Mesothelial cell of epicardium (in vitro differentiated cells): ENCODE measurements at regions not wholly inside any gene's neighbourhood (a gene's known extent, or its start where the extent isn't known, plus 50 kb on each side); places are given as distances from the start of the nearest gene placed in this dataset.

ENCODE experiments used
- DNase-seq, 2 experiments: peaks; one replicate each; pipeline ENCODE4 v3.0.0; 2021; ENCODE audit warnings: low spot score in 2 of 2; ENCODE audit not compliant: unreplicated experiment in 2 of 2
- H3K27ac Mint-ChIP-seq: 2 replicates; pipeline ENCODE4 v1.8.0; 2021; ENCODE audit warnings: mixed read lengths
- H3K27me3 Mint-ChIP-seq: 2 replicates; pipeline ENCODE4 v1.8.0; 2021; ENCODE audit warnings: low read depth, mixed read lengths
- H3K36me3 Mint-ChIP-seq: 2 replicates; pipeline ENCODE4 v1.8.0; 2021; ENCODE audit warnings: mixed read lengths
- H3K4me1 Mint-ChIP-seq: 2 replicates; pipeline ENCODE4 v1.8.0; 2021; ENCODE audit warnings: mixed read lengths
- H3K4me3 Mint-ChIP-seq: 2 replicates; pipeline ENCODE4 v1.8.0; 2021; ENCODE audit warnings: mild to moderate bottlenecking, moderate library complexity, mixed read lengths
- H3K9me3 Mint-ChIP-seq: 2 replicates; pipeline ENCODE4 v1.8.0; 2021; ENCODE audit warnings: mixed read lengths
- CTCF ChIP-seq: fragments of 200-600 bp; sonication (generic); IDR thresholded peaks from one replicate; pipeline ENCODE4 v1.5.0; 2021; ENCODE audit warnings: antibody characterized with exemption; ENCODE audit not compliant: unreplicated experiment

GRCh38 chr3:59549962-59550361 lies 500.1 kb upstream of the CFAP20DC start:
- H3K4me3 Mint-ChIP-seq: no peak overlapping the region
- H3K27ac Mint-ChIP-seq: no peak overlapping the region
- no peak for DNase-seq
- peaks cover 2% of the 10 kb centered on the region for H3K27me3 Mint-ChIP-seq
- no peak for TF ChIP-seq CTCF
- H3K9me3 Mint-ChIP-seq: no peaks in the 10 kb centered on the region
- H3K36me3 Mint-ChIP-seq: no peaks in the 10 kb centered on the region
- peaks cover 14% of the 10 kb centered on the region for H3K4me1 Mint-ChIP-seq

- no peak overlapping the region for H3K4me3 Mint-ChIP-seq
- no peaks in the 10 kb centered on the region for H3K27me3 Mint-ChIP-seq
- peaks cover 14% of the 10 kb centered on the region for H3K4me1 Mint-ChIP-seq
- H3K27ac Mint-ChIP-seq: no peak overlapping the region
- TF ChIP-seq CTCF: no peak
- no peaks in the 10 kb centered on the region for H3K9me3 Mint-ChIP-seq
- H3K36me3 Mint-ChIP-seq: no peaks in the 10 kb centered on the region
- DNase-seq: no peak
Measured at GRCh38 chr3:59547874-59548273, 498.0 kb upstream of the CFAP20DC start.

- Mint-ChIP-seq H3K4me1 (peaks cover 13% of the 10 kb centered on the region), H3K27ac (no peak overlapping the region), H3K9me3 (no peaks in the 10 kb centered on the region), H3K36me3 (no peaks in the 10 kb centered on the region), H3K27me3 (no peaks in the 10 kb centered on the region), H3K4me3 (no peak overlapping the region)
- DNase-seq: no peak
- no peak for TF ChIP-seq CTCF
Measured at GRCh38 chr3:59546522-59546921, 496.7 kb upstream of the CFAP20DC start.

GRCh38 chr3:59545374-59545773 lies 495.5 kb upstream of the CFAP20DC start:
- Mint-ChIP-seq H3K27ac (no peak overlapping the region), H3K4me3 (no peak overlapping the region), H3K4me1 (peaks cover 14% of the 10 kb centered on the region), H3K36me3 (no peaks in the 10 kb centered on the region), H3K9me3 (no peaks in the 10 kb centered on the region), H3K27me3 (peaks cover 4% of the 10 kb centered on the region)
- TF ChIP-seq CTCF: no peak
- no peak for DNase-seq

- no peaks in the 10 kb centered on the region for H3K36me3 Mint-ChIP-seq
- no peak for TF ChIP-seq CTCF
- H3K4me1 Mint-ChIP-seq: peaks cover 2% of the 10 kb centered on the region
- H3K27ac Mint-ChIP-seq: no peak overlapping the region
- peaks cover 9% of the 10 kb centered on the region for H3K27me3 Mint-ChIP-seq
- DNase-seq: no peak
- H3K9me3 Mint-ChIP-seq: no peaks in the 10 kb centered on the region
- no peak overlapping the region for H3K4me3 Mint-ChIP-seq
Measured at GRCh38 chr3:59542276-59542675, 492.5 kb upstream of the CFAP20DC start.

- Mint-ChIP-seq H3K27ac (no peak overlapping the region), H3K4me3 (no peak overlapping the region), H3K4me1 (peaks cover 4% of the 10 kb centered on the region), H3K9me3 (no peaks in the 10 kb centered on the region), H3K27me3 (peaks cover 9% of the 10 kb centered on the region), H3K36me3 (no peaks in the 10 kb centered on the region)
- no peak for TF ChIP-seq CTCF
- DNase-seq: no peak
Measured at GRCh38 chr3:59540696-59541095, 490.9 kb upstream of the CFAP20DC start.
